ENCODE measurements at regions not wholly inside any gene's neighbourhood (a gene's known extent, or its start where the extent isn't known, plus 50 kb on each side); places are given as distances from the start of the nearest gene placed in this dataset.
"Not testable (repeated sequence)": the region's sequence is repeated elsewhere in the genome, so short reads cannot be mapped to it uniquely, and the experiment has no call there.

DNA sequence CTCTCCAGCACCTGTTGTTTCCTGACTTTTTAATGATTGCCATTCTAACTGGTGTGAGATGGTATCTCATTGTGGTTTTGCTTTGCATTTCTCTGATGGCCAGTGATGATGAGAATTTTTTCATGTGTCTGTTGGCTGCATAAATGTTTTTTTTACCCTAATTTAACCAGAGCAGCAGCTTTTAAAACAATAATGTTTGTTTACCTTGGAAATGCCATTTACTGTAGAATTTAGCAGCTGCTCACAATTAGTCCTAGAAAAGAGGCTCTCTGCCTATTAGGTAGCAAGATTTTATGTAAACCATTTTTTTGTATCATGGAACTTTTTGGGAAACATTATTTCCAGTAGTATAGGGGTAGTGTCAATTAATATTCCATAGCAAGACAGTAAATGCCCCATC lies 761.4 kb downstream of the ZNF385D start:
- not testable (repeated sequence) for TF ChIP-seq POLR2A (IDR thresholded peaks at IDR 0.05; ENCODE audit: low read depth, low read length); MAZ (IDR thresholded peaks at IDR 0.05; ENCODE audit: borderline replicate concordance, low read depth, low read length); MXI1 (IDR thresholded peaks at IDR 0.05; ENCODE audit: borderline replicate concordance, low read depth, low read length); CEBPB (IDR thresholded peaks at IDR 0.05; ENCODE audit: low read depth, low read length)
- TF ChIP-seq, protein P1, sequence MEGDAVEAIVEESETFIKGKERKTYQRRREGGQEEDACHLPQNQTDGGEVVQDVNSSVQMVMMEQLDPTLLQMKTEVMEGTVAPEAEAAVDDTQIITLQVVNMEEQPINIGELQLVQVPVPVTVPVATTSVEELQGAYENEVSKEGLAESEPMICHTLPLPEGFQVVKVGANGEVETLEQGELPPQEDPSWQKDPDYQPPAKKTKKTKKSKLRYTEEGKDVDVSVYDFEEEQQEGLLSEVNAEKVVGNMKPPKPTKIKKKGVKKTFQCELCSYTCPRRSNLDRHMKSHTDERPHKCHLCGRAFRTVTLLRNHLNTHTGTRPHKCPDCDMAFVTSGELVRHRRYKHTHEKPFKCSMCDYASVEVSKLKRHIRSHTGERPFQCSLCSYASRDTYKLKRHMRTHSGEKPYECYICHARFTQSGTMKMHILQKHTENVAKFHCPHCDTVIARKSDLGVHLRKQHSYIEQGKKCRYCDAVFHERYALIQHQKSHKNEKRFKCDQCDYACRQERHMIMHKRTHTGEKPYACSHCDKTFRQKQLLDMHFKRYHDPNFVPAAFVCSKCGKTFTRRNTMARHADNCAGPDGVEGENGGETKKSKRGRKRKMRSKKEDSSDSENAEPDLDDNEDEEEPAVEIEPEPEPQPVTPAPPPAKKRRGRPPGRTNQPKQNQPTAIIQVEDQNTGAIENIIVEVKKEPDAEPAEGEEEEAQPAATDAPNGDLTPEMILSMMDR (conservative IDR thresholded peaks at IDR 0.05; ENCODE audit: low read depth, low read length), result not testable (repeated sequence)
- TF ChIP-seq, protein P2, sequence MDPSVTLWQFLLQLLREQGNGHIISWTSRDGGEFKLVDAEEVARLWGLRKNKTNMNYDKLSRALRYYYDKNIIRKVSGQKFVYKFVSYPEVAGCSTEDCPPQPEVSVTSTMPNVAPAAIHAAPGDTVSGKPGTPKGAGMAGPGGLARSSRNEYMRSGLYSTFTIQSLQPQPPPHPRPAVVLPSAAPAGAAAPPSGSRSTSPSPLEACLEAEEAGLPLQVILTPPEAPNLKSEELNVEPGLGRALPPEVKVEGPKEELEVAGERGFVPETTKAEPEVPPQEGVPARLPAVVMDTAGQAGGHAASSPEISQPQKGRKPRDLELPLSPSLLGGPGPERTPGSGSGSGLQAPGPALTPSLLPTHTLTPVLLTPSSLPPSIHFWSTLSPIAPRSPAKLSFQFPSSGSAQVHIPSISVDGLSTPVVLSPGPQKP (IDR thresholded peaks at IDR 0.05; ENCODE audit: borderline replicate concordance, low read depth, low read length), result not testable (repeated sequence)
